Fibroblast of skin of scalp (primary cell): ENCODE measurements at regions not wholly inside any gene's neighbourhood (a gene's known extent, or its start where the extent isn't known, plus 50 kb on each side); places are given as distances from the start of the nearest gene placed in this dataset.

Experiments
- DNase-seq: peaks from one replicate; pipeline ENCODE4 v3.0.0-alpha.2; 2013

DNA sequence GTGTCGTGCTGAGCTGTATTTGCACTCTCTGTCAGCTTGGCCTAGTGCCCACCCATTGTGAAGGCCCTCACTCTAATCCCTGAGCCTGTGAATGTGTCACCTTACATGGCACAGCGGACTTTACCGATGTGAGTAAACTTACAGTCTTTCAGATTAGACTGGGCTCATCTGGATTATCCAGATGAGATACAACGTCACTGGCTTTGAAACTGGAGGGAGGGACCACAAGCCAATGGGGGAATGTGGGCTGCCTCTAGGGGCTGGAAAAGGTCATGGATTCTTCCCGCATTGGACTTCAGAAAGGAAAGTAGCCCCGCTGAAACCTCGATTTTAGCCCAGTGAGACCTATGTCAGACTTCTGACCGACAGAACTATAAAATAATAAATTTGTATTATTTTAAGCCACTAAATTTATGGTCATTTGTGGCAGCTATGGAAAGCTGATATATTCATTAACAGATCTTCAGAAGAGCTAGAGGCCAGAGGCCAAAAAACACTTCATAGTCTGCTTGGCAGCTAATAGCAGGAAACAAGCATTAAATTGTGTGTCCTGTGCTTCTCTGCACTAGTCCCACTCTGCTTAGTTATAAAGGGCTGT lies 139.0 kb upstream of the GAS1 start:
- no peak for DNase-seq

DNA sequence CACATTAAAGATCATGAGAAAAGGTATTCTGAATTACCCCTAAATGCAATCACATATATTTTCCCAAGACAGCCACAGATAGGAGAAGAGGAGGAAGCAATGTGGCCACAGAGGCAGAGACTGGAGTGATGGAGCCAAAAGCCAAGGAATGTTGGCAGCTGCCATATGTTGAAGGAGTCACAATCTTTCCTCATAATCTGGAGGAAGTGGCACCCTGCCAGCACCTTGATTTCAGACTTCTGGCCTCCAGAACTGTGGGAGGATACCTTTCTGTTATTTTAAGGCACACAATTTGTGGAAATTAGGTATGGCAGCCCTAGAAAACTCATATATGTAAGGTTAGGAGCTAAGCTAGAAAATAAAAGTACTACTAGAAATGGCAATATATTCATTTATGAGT lies 139.9 kb upstream of the GAS1 start:
- DNase-seq: no peak

DNA sequence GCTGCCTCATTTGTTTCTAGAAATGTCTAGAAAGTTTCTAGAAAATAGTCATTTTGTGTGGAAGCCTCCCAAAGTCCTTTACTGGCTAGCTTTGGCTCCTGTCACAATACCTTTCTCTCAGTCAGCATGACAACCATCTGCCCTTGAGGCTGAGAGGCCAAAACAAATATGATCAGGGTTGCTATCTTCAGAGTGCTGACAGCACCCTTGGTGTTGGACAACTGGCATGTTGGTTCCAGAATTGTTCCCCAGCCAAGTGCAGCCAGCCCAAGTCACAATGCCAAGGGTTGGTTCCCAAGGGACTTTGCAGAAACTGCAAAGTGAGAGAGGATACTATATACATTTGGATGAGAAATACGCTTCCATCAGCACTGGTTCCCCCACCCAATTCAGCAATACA lies 140.9 kb upstream of the GAS1 start:
- DNase-seq: no peak

GRCh38 chr9:87088621-87089365 lies 141.5 kb upstream of the GAS1 start:
- DNase-seq: no peak

DNA sequence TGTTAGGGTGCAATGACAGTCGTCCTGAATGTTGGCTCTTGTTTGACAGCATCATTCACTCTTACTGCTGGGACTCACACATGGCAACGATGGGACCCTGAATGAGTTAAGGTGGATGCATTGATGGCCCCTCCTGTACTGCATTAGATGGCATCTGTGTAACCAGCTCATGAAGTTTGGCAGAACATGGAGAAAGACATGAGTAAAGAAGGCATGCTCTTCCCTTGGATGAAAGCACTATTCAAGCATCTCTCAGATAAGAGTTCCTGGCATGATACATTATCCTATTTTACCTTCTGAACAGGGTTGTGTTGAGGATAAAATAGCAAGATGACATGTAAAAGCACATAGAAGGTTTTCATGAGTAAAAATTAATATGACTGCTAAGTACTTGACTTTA lies 142.2 kb upstream of the GAS1 start:
- DNase-seq: no peak

- no peak for DNase-seq
Measured at GRCh38 chr9:87089929-87090328, 142.6 kb upstream of the GAS1 start.

GRCh38 chr9:87093777-87094176 lies 146.5 kb upstream of the GAS1 start:
- no peak for DNase-seq

GRCh38 chr9:87095951-87096350 lies 148.6 kb upstream of the GAS1 start:
- no peak for DNase-seq

GRCh38 chr9:87096506-87096905 lies 149.2 kb upstream of the GAS1 start:
- no peak for DNase-seq

DNA sequence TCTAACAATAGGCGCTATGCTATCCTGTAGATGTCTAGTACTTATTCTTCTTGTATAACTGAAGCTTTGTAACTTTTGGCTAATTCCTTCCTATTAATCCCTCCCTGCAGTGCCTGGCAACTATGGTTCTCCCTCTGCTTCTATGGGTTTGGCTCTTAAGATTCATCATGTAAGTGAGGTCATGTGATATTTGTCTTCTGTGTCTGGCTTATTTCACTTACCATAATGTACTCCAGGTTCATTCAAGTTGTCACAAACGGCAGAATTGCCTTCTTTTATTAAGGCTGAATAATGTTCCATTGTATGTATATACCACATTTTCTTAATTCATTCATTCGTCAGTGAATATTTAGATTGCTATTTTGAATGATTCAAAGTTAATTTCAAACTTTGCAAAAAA lies 149.9 kb upstream of the GAS1 start:
- no peak for DNase-seq

DNA sequence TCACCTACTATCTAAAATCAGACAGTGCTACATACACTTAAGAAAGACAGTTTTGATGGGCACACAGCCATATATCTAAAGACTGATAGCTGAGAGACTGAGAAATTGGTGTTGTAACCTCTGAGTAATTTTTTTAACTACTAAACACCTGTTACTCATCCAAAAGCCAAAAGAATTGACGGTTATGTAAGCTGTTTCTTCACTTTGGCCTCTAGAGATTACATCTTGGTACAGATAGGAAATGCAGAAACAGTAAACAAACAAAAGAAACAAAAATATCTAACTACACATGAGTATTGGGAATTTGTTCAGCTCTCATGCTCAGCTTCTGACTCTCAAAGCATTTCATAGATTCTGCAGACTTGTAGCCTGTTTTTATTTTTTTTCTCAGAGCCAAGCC lies 152.1 kb upstream of the GAS1 start:
- DNase-seq: no peak

DNA sequence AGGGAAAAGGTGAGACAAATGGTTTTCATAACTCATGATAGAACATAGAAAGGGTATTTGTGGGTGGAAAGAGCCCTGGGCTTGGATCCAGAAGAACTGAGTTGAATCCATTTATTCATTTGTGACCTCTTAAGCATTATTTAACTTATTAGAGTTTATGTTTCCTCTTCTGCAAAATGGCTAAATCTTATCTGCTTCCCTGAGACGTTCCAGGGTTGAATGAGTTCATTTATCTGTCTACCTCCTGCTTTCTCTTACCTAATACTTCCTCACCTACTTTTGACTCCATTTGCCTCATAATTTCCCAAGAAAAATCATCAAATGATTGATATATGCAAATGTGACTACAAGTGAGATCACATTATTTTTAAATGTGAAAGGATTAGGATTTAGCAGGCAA lies 152.7 kb upstream of the GAS1 start:
- no peak for DNase-seq

DNA sequence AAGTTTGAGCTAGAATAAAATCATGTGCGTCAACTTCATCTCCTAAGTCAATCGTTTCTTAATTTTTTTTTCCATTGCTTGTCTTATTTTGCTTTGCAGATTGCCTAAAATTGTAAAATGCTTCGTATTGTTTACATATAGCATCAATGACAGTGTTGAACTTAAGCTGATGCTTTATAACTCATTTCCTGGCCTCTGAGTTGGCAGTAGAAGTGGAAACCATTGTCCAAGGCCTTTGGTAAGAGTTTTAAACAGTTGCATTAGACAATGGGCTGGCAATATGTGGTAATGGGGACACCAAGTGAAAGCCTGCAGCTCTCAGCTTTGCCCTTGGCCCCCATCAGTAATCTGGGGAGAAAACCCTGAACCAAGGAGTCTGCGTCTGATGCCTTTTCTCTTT lies 154.8 kb upstream of the GAS1 start:
- DNase-seq: no peak

GRCh38 chr9:87107072-87107471 lies 159.8 kb upstream of the GAS1 start:
- peak; percentile 41 for DNase-seq

DNA sequence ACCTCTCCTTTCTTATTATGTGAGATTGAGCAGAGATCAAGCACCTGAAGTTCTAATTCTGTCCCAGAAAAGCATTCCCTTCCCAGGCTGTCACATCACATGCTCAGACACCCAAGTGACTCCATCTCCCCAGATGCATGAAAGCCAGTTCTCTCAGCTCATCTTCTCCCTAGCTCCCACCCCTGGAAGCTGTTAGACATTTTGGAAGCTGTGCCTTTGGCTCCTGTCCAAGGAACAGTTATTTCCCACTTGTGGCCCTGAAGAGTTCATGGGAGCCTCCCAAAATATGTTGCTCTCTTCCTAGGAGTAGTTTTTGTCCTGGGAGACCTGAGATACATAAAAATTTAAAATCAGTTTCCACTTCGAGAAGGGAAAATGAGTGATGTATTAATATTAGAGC lies 161.4 kb upstream of the GAS1 start:
- peak; percentile 52 for DNase-seq

DNA sequence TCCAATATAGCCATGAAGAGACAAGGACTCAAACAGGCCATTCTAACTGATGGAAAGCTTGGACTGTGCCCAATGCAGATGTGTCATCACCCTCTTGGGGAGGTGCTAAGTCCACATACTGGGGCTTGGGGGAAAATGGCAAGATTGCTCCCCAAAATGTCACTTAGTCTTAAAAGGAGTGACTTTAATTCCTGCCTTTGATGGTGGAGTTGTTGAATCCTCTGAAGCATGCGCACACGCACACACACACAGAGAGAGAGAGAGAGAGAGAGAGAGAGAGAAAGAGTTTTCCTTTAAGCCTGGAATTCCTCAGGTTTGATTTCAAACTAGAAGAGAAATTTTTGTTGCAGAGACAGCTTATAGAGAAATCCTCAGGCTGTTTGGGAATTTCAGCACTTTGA lies 161.9 kb upstream of the GAS1 start:
- peak; percentile 82 for DNase-seq

GRCh38 chr9:87109851-87110250 lies 162.5 kb upstream of the GAS1 start:
- peak; percentile 95 for DNase-seq

- DNase-seq: no peak
Measured at GRCh38 chr9:87111010-87111409, 163.7 kb upstream of the GAS1 start.

GRCh38 chr9:87112656-87113055 lies 165.3 kb upstream of the GAS1 start:
- DNase-seq: peak; percentile 93

- peak; percentile 68 for DNase-seq
Measured at GRCh38 chr9:87113874-87114273, 166.6 kb upstream of the GAS1 start.

DNA sequence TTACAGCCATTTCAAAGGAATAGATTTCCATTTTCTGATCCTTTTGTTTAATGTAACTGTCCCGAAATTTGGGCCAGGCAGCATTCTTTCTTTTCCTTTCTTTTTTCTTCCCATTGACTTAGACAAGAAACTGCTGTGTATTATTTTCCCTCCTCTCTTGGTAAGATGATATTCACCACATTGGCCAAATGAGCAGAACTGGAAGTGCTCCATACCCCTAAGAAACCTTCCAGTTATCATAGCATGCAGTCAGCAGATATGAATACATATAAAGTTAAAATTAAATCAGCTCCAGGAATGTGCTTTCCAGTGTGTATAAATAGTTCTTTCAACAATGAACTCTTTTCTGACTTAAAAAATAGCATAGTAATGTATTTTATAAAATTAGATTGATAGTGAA lies 168.5 kb upstream of the GAS1 start:
- DNase-seq: peak; percentile 55

DNA sequence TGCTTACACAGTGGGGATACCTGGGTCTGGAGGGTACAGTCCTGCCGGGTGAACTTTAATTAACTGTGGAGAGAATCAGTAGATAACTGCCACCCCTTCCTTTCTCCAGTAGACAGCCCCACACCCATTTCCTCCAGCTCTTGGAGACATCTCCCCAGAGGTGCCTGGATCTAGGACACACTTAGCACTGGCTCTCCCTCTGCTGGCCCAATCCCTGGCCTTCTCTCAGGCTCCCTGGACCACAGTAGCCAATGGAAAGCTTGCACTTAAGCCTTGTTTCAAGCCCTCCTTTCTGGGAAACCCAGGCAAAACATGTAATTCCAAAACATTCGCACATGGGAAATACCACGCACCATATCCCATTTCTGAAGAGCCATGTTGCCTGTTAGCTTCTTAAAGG lies 169.2 kb upstream of the GAS1 start:
- DNase-seq: no peak

- no peak for DNase-seq
Measured at GRCh38 chr9:87118594-87118993, 171.3 kb upstream of the GAS1 start.

DNA sequence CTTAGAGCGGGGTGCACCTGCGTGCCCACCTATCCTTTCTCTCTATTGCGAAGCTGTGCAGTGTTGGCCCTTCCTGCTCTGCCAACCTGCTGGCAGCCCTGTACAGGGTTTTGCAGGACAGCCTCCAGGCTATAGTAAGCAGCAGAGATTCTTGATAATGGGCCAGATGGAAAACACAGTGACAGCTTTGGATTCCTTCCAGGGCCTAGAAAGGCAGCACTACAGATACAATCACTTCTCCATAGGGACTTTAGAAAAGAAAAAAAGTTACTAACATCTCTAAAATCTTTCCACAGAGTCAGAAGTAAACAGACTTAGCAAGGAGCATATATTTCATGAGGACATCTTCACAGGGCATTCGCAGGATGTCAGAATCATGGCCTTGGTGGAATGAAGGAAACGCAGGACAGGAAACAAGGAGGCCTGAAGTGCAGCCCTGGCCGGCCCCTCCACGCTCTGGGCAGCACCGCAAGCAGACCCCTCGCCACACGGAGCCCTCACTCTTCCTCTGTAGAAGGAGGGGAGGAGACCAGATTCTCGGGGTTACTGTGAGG lies 172.1 kb upstream of the GAS1 start:
- peak; percentile 94 for DNase-seq
